ENCODE measurements at regions not wholly inside any gene's neighbourhood (a gene's known extent, or its start where the extent isn't known, plus 50 kb on each side); places are given as distances from the start of the nearest gene placed in this dataset.
"Not testable (repeated sequence)": the region's sequence is repeated elsewhere in the genome, so short reads cannot be mapped to it uniquely, and the experiment has no call there.

DNA sequence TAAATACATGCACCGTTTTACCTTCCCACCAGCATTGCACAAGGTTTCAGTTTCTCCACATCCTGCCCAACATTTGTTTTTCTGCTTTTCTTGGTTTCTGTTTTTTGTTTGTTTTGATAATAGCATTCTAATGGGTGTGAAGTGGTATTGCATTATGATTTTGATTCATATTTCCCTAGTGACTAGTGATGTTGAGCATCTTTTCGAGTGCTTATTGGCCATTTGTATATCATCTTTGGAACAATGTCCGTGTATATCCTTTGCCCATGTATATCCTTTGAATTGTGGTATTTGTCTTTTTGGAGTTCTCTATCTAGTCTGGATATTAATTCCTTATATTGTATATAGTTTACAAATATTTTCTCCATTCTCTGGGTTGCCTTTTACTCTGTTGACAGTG lies 2914.8 kb upstream of the OR11H1 start:
- H3K27ac Mint-ChIP-seq, result no peak overlapping the region
- no peak for DNase-seq (ENCODE audit: low spot score)
- H3K9me3 Mint-ChIP-seq, result peaks cover 13% of the 10 kb centered on the region
- no peaks in the 10 kb centered on the region for H3K27me3 Mint-ChIP-seq
- H3K36me3 Mint-ChIP-seq, result peaks cover 23% of the 10 kb centered on the region
- H3K4me1 Mint-ChIP-seq (ENCODE audit: low read depth in 2 of 2), result no peaks in the 10 kb centered on the region
- ATAC-seq, result no peak
- H3K4me3 Mint-ChIP-seq, result no peak overlapping the region

DNA sequence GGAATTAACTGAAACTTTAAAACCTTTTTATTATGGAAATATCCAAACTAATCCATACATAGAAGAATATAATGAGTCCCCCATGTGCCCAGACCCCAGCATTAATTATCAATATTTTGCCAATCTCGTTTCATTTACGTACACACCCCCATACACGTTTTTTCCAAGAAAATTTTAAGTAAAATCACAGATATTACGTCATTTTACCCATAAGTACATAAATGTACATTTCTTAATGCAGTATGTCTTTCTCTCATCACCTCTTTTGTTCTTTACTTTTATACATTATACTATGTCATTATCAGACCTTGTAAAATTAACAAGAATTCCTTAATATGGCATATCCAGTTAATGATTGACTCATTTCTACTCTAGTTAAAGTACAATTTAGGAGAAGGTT lies 2914.1 kb upstream of the OR11H1 start:
- peaks cover 13% of the 10 kb centered on the region for H3K9me3 Mint-ChIP-seq

DNA sequence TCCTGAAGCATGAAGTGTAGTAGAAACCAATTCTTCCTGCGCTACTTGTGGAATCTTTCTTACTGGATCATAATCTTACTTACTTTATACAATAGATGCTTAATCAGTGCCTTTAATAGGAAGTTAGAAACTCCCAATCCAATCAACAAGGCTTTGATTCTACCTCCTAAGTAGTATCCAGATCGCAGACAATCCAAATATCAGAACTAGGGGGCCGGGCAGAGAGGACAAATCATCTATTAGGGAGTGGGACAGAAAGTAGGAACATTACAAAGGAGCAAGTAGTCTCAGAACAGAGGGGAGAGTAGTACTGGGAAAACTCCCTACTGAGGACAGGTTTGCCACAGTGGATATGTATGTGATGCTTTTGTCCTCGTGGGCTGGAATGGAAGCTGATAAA lies 2901.1 kb upstream of the OR11H1 start:
- not testable (repeated sequence) for DNase-seq (ENCODE audit: low spot score); ATAC-seq; H3K27ac Mint-ChIP-seq; H3K4me1 Mint-ChIP-seq (ENCODE audit: low read depth in 2 of 2); H3K4me3 Mint-ChIP-seq; H3K27me3 Mint-ChIP-seq
- peaks cover 11% of the 10 kb centered on the region for H3K9me3 Mint-ChIP-seq
- peaks cover 16% of the 10 kb centered on the region for H3K36me3 Mint-ChIP-seq

More for the DNA sequence above, 2914.1 kb upstream of the OR11H1 start:
- peaks cover 23% of the 10 kb centered on the region for H3K36me3 Mint-ChIP-seq
- H3K27ac Mint-ChIP-seq; H3K4me1 Mint-ChIP-seq (ENCODE audit: low read depth in 2 of 2); H3K4me3 Mint-ChIP-seq; H3K27me3 Mint-ChIP-seq; DNase-seq (ENCODE audit: low spot score); ATAC-seq: not testable (repeated sequence)

DNA sequence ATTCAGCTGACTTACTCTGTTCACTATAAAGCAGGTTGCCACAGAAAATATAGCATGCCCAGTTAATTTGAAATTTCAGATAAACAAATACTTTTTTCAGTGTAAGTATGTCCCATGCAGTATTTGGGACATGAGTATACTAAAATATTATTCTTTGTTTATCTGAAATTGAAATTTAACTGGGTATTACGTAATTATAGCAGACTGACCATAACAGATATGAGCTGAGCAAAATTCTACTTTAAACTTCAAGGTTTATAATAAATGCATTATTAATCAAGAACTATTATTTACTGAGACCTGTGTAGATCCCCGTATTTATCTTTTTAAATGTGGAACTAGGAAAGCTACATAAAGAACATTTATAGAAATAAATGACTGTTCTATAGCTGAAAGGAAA lies 2898.2 kb upstream of the OR11H1 start:
- not testable (repeated sequence) for H3K4me3 Mint-ChIP-seq
- peaks cover 41% of the 10 kb centered on the region for H3K36me3 Mint-ChIP-seq

DNA sequence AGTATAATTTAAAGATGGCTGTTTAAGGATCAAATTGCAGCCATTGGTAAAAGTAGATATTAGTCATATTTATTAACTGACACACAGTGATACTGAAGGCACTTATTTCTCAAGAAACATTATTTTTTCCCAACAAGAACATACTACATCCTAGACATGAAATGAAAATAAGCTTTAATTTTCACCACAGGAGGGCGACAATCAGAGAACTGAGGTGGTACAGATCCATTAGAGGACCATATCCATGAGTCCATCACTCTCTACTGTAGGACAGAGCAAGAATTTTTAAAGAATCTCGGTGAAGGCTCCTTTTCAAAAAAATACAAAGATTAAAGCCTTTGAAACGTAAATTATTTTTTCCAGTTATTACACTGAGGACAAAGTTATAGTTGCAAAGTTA lies 2897.0 kb upstream of the OR11H1 start:
- H3K4me3 Mint-ChIP-seq; H3K4me1 Mint-ChIP-seq (ENCODE audit: low read depth in 2 of 2); DNase-seq (ENCODE audit: low spot score); ATAC-seq; H3K27ac Mint-ChIP-seq; H3K27me3 Mint-ChIP-seq: not testable (repeated sequence)
- H3K36me3 Mint-ChIP-seq, result peaks cover 49% of the 10 kb centered on the region
- peaks cover 23% of the 10 kb centered on the region for H3K9me3 Mint-ChIP-seq

More for the DNA sequence above, 2898.2 kb upstream of the OR11H1 start:
- peaks cover 20% of the 10 kb centered on the region for H3K9me3 Mint-ChIP-seq
- not testable (repeated sequence) for ATAC-seq; H3K27me3 Mint-ChIP-seq; H3K27ac Mint-ChIP-seq; DNase-seq (ENCODE audit: low spot score); H3K4me1 Mint-ChIP-seq (ENCODE audit: low read depth in 2 of 2)

DNA sequence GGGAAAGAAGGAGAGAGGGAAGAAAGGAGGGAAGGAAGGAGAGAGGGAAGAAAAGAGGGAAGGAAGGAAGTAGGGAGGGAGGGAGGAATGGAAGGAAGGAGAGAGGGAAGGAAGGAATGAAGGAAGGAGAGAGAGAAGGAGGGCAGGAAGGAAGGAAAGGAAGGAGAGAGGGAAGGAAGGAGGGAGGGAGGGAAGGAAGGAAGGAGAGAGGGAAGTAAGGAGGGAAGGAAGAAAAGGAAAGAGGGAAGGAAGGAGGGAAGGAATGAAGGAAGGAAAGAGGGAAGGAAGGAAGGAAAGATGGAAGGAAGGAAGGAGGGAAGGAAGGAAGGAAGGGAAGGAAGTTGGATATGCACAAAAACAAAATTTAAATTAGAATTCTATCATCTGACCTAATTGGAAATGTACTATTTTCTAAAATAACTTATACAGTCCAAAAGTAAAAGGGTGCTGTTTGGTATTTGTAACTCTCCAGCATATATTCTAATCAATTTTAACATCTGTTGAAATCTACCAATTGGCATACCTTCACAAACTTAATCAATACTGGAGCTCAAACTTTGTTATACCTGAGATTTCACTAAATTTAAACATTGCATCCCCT lies 2890.3 kb upstream of the OR11H1 start:
- not testable (repeated sequence) for H3K27me3 Mint-ChIP-seq; DNase-seq (ENCODE audit: low spot score); H3K4me1 Mint-ChIP-seq (ENCODE audit: low read depth in 2 of 2); ATAC-seq; H3K27ac Mint-ChIP-seq; H3K4me3 Mint-ChIP-seq
- H3K9me3 Mint-ChIP-seq, result peaks cover 45% of the 10 kb centered on the region
- peaks cover 41% of the 10 kb centered on the region for H3K36me3 Mint-ChIP-seq

DNA sequence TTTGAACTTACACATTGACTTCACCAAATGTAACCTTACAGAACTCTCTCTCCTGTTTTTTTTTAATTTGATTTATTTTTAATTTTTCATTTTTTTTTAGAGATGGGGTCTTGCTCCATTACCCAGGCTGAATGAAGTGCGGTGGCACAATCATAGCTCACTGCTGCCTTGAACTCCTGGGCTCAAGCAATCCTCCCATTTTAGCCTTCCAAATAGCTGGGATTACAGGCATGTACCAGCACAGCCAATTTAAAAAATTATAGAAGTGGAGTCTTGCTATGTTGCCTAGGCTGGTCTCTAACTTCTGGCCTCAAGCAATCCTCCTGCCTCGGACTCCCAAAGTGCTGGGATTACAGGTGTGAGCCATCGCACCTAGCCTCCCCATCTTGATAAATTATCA lies 2889.7 kb upstream of the OR11H1 start:
- not testable (repeated sequence) for ATAC-seq; H3K4me3 Mint-ChIP-seq; H3K4me1 Mint-ChIP-seq (ENCODE audit: low read depth in 2 of 2); H3K27me3 Mint-ChIP-seq; H3K27ac Mint-ChIP-seq; DNase-seq (ENCODE audit: low spot score)
- Mint-ChIP-seq H3K9me3 (peaks cover 42% of the 10 kb centered on the region), H3K36me3 (peaks cover 34% of the 10 kb centered on the region)

All from natural killer cell treated with Interleukin-12 subunit alpha and Interleukin-12 subunit beta and Interleukin-15 and Interleukin-18, amount 100 ng/mL, for 72 hours (primary cell).